OCI-LY7 (cell line): ENCODE measurements at regions not wholly inside any gene's neighbourhood (a gene's known extent, or its start where the extent isn't known, plus 50 kb on each side); places are given as distances from the start of the nearest gene placed in this dataset.

ENCODE experiments used
- BruUV-seq: library from RNA; stranded (reverse); fragments of 400-500 nt; replicated peaks from 2 replicates; lab custom pipeline; 2021; lab: Mats Ljungman, UMichigan
- CTCF ChIA-PET: fragments of 300-600 bp; sonication (Branson Sonifier 250); formaldehyde crosslinking; loops from one replicate; lab custom pipeline; 2022; ENCODE audit warnings: antibody characterized with exemption; ENCODE audit not compliant: unreplicated experiment; lab: Charles Lee
- POLR2A ChIA-PET: fragments of 300-600 bp; sonication (Branson Sonifier 250); formaldehyde crosslinking; loops from one replicate; lab custom pipeline; 2022; ENCODE audit warnings: antibody characterized with exemption; lab: Charles Lee
- DNase-seq: peaks from one replicate; pipeline ENCODE4 v3.0.0-alpha.2; 2015; ENCODE audit warnings: low spot score
- H2AFZ ChIP-seq: fragments of 200-600 bp; sonication (generic), shearing (Covaris generic); 2 replicates; pipeline ENCODE4 v1.6.1; 2014; ENCODE audit warnings: mild to moderate bottlenecking, antibody characterized with exemption, low read length, moderate library complexity
- H3K27ac ChIP-seq: fragments of 200-600 bp; sonication (generic); 2 replicates; pipeline ENCODE4 v1.5.1; 2014; ENCODE audit warnings: mixed run types, low read depth, mild to moderate bottlenecking, moderate library complexity, low read length, inconsistent platforms; ENCODE audit not compliant: poor library complexity, severe bottlenecking
- H3K36me3 ChIP-seq: fragments of 200-600 bp; sonication (generic); 2 replicates; pipeline ENCODE4 v1.6.1; 2014; ENCODE audit warnings: mild to moderate bottlenecking, antibody characterized with exemption, low read length, moderate library complexity, mixed read lengths; ENCODE audit not compliant: insufficient read depth
- H3K4me1 ChIP-seq: fragments of 200-600 bp; sonication (generic); 2 replicates; pipeline ENCODE4 v1.5.1; 2014; ENCODE audit warnings: mild to moderate bottlenecking, low read length; ENCODE audit not compliant: insufficient read depth, poor library complexity, severe bottlenecking
- H3K4me2 ChIP-seq: fragments of 200-600 bp; sonication (generic); 2 replicates; pipeline ENCODE4 v1.6.1; 2014; ENCODE audit warnings: mild to moderate bottlenecking, low read length
- H3K4me3 ChIP-seq: fragments of 200-600 bp; sonication (generic); 2 replicates; pipeline ENCODE4 v1.5.1; 2014; ENCODE audit warnings: mild to moderate bottlenecking, low read depth, low read length; ENCODE audit not compliant: poor library complexity, severe bottlenecking
- H3K79me2 ChIP-seq: fragments of 200-600 bp; sonication (generic); 2 replicates; pipeline ENCODE4 v1.6.1; 2016; ENCODE audit warnings: low read depth, mild to moderate bottlenecking, low read length, moderate library complexity, mixed read lengths; ENCODE audit not compliant: insufficient read depth
- H3K9me2 ChIP-seq: fragments of 200-600 bp; sonication (generic); 2 replicates; pipeline ENCODE4 v1.6.1; 2016; ENCODE audit warnings: mild to moderate bottlenecking, low read length, mixed read lengths; ENCODE audit not compliant: insufficient read depth
- H3K9me3 ChIP-seq: fragments of 200-600 bp; sonication (generic); 2 replicates; pipeline ENCODE4 v1.6.1; 2014; ENCODE audit warnings: mild to moderate bottlenecking, mixed run types, low read length, mixed read lengths
- H4K20me1 ChIP-seq: fragments of 200-600 bp; sonication (generic); 2 replicates; pipeline ENCODE4 v1.6.1; 2014; ENCODE audit warnings: mild to moderate bottlenecking, antibody characterized with exemption, low read length, moderate library complexity, mixed read lengths; ENCODE audit not compliant: insufficient read depth
- CTCF ChIP-seq: fragments of 200-600 bp; sonication (generic); conservative IDR thresholded peaks from 2 replicates; pipeline ENCODE4 v1.5.1; 2014; ENCODE audit warnings: mild to moderate bottlenecking, antibody characterized with exemption, low read length, moderate library complexity, mixed read lengths
- EZH2phosphoT487 ChIP-seq: fragments of 200-600 bp; sonication (generic); IDR thresholded peaks from 2 replicates; pipeline ENCODE4 v1.6.1; 2018; ENCODE audit warnings: low read depth, borderline replicate concordance, mild to moderate bottlenecking, mixed run types, antibody characterized with exemption, low read length, moderate library complexity, mixed read lengths
- intact Hi-C: fragments of 100-400 bp; cut with micrococcal nuclease; formaldehyde crosslinking; loops from one replicate; pipeline ENCODE4 v1.10.0; 2022; ENCODE audit not compliant: unreplicated experiment

- CTCF ChIA-PET: no interaction called here
- DNase-seq: no peak
Observed at GRCh38 chr18:22273101-22274039, 104.0 kb downstream of the GATA6 start.

GRCh38 chr18:22272242-22272641 is 102.9 kb downstream of the GATA6 start:
- Histone ChIP-seq H3K4me3 (no peak overlapping the region), H3K36me3 (no peaks in the 10 kb centered on the region), H3K4me2 (no peak overlapping the region), H3K9me2 (no peaks in the 10 kb centered on the region), H3K9me3 (no peaks in the 10 kb centered on the region), H2AFZ (no peak overlapping the region), H3K27ac (no peak overlapping the region), H3K79me2 (no peaks in the 10 kb centered on the region), H4K20me1 (no peaks in the 10 kb centered on the region), H3K4me1 (no peaks in the 10 kb centered on the region)
- CTCF ChIA-PET: no interaction called here
- TF ChIP-seq CTCF (no peak), EZH2phosphoT487 (no peak)
- POLR2A ChIA-PET: interaction anchor here (1.0 to 1.3 kb wide), 2 partner anchors 114 to 847 kb away, joined by 3 read pairs; no protein-coding TSS in a partner anchor
- intact Hi-C loops: no loop called here
- no TSS peak for BruUV-seq
- DNase-seq: no peak

More at GRCh38 chr18:22273101-22274039, 104.0 kb downstream of the GATA6 start:
- no peak overlapping the region for H2AFZ ChIP-seq
- no peaks in the 10 kb centered on the region for H4K20me1 ChIP-seq
- no peaks in the 10 kb centered on the region for H3K79me2 ChIP-seq
- H3K4me1 ChIP-seq: no peaks in the 10 kb centered on the region
- H3K4me2 ChIP-seq: no peak overlapping the region
- intact Hi-C loops: no loop called here
- H3K9me3 ChIP-seq: no peaks in the 10 kb centered on the region
- BruUV-seq: no TSS peak
- no peak overlapping the region for H3K27ac ChIP-seq
- no peaks in the 10 kb centered on the region for H3K36me3 ChIP-seq
- POLR2A ChIA-PET: interaction anchor here (1.3 kb wide), 1 partner anchor 848 kb away, joined by 3 read pairs; no protein-coding TSS in a partner anchor
- H3K4me3 ChIP-seq: no peak overlapping the region
- TF ChIP-seq CTCF: no peak
- TF ChIP-seq EZH2phosphoT487: no peak
- H3K9me2 ChIP-seq: no peaks in the 10 kb centered on the region

- no peak for DNase-seq
- Histone ChIP-seq H4K20me1 (no peaks in the 10 kb centered on the region), H2AFZ (no peak overlapping the region), H3K27ac (no peak overlapping the region), H3K9me2 (no peaks in the 10 kb centered on the region), H3K4me3 (no peak overlapping the region), H3K36me3 (no peaks in the 10 kb centered on the region), H3K4me2 (no peak overlapping the region), H3K79me2 (no peaks in the 10 kb centered on the region), H3K9me3 (no peaks in the 10 kb centered on the region), H3K4me1 (no peaks in the 10 kb centered on the region)
- intact Hi-C loops: no loop called here
- no TSS peak for BruUV-seq
- POLR2A ChIA-PET: no interaction called here
- CTCF ChIA-PET: no interaction called here
- TF ChIP-seq CTCF: no peak
Observed at GRCh38 chr18:22271030-22271429, 101.6 kb downstream of the GATA6 start.
